Smooth muscle cell (in vitro differentiated cells): ENCODE measurements at regions not wholly inside any gene's neighbourhood (a gene's known extent, or its start where the extent isn't known, plus 50 kb on each side); places are given as distances from the start of the nearest gene placed in this dataset.

Experiments used
- DNase-seq: peaks from one replicate; lab custom pipeline; 2025; ENCODE audit not compliant: unreplicated experiment; lab: John Stamatoyannopoulos, UW
- H2AFZ ChIP-seq: fragments of 200-600 bp; sonication (generic); 2 replicates; pipeline ENCODE4 v1.6.0; 2016; ENCODE audit warnings: antibody characterized with exemption, low read depth, mild to moderate bottlenecking
- H3F3A ChIP-seq: fragments of 200-600 bp; sonication (generic); 2 replicates; pipeline ENCODE4 v1.6.0; 2017; ENCODE audit warnings: antibody characterized with exemption, low read depth
- H3K27ac ChIP-seq: fragments of 200-600 bp; sonication (generic); 2 replicates; pipeline ENCODE4 v1.5.1; 2016; ENCODE audit warnings: low read depth, mild to moderate bottlenecking
- H3K27me3 ChIP-seq: fragments of 200-600 bp; sonication (generic); 2 replicates; pipeline ENCODE4 v1.6.1; 2016; ENCODE audit warnings: low read depth, mild to moderate bottlenecking
- H3K36me3 ChIP-seq: fragments of 200-600 bp; sonication (generic); 2 replicates; pipeline ENCODE4 v1.5.1; 2016; ENCODE audit warnings: low read depth
- H3K4me1 ChIP-seq: fragments of 200-600 bp; sonication (generic); 2 replicates; pipeline ENCODE4 v1.5.1; 2016; ENCODE audit warnings: low read depth
- H3K4me2 ChIP-seq: fragments of 200-600 bp; sonication (generic); 2 replicates; pipeline ENCODE4 v1.6.0; 2016; ENCODE audit warnings: mild to moderate bottlenecking
- H3K4me3 ChIP-seq: fragments of 200-600 bp; sonication (generic); 2 replicates; pipeline ENCODE4 v1.5.1; 2016; ENCODE audit warnings: mild to moderate bottlenecking
- H3K79me2 ChIP-seq: fragments of 200-600 bp; sonication (generic); 2 replicates; pipeline ENCODE4 v1.6.0; 2016; ENCODE audit warnings: low read depth, mild to moderate bottlenecking
- H3K9ac ChIP-seq: fragments of 200-600 bp; sonication (generic); 2 replicates; pipeline ENCODE4 v1.6.0; 2016; ENCODE audit warnings: low read depth
- H3K9me3 ChIP-seq: fragments of 200-600 bp; sonication (generic); replicated peaks from 2 replicates; pipeline ENCODE4 v1.5.1; 2016; ENCODE audit warnings: low read depth
- H4K20me1 ChIP-seq: fragments of 200-600 bp; sonication (generic); 2 replicates; pipeline ENCODE4 v1.6.0; 2016; ENCODE audit warnings: low read depth
- CTCF ChIP-seq: fragments of 200-600 bp; sonication (generic); IDR thresholded peaks from 2 replicates; pipeline ENCODE4 v1.5.1; 2017; ENCODE audit warnings: borderline replicate concordance, mild to moderate bottlenecking, antibody characterized with exemption; ENCODE audit not compliant: insufficient read depth, poor library complexity, severe bottlenecking
- WGBS: methylation state at CpG from one replicate; pipeline ENCODE4 v1.1.7; 2016; ENCODE audit warnings: low lambda C conversion rate; 5-methylcytosine and 5-hydroxymethylcytosine counted together

GRCh38 chr16:80902306-80903110 lies 98.1 kb upstream of the CDYL2 start:
- no peak for DNase-seq
- Histone ChIP-seq H3F3A (no peaks in the 10 kb centered on the region), H3K4me2 (no peak overlapping the region), H3K79me2 (no peaks in the 10 kb centered on the region), H3K36me3 (no peaks in the 10 kb centered on the region), H3K9ac (no peak overlapping the region), H3K9me3 (no peaks in the 10 kb centered on the region), H3K4me1 (no peaks in the 10 kb centered on the region), H4K20me1 (no peaks in the 10 kb centered on the region), H3K4me3 (no peak overlapping the region), H3K27ac (no peak overlapping the region), H3K27me3 (no peaks in the 10 kb centered on the region), H2AFZ (no peak overlapping the region)
- TF ChIP-seq CTCF, result no peak
- WGBS, result 90% methylated on average over 15 of the region's 15 CpGs

- no peaks in the 10 kb centered on the region for H4K20me1 ChIP-seq
- no peaks in the 10 kb centered on the region for H3K9me3 ChIP-seq
- H2AFZ ChIP-seq, result no peak overlapping the region
- no peaks in the 10 kb centered on the region for H3K27me3 ChIP-seq
- H3K36me3 ChIP-seq, result no peaks in the 10 kb centered on the region
- no peak overlapping the region for H3K4me2 ChIP-seq
- 92% methylated on average over 8 of the region's 8 CpGs for WGBS
- no peaks in the 10 kb centered on the region for H3K4me1 ChIP-seq
- H3K9ac ChIP-seq, result no peak overlapping the region
- H3F3A ChIP-seq, result no peaks in the 10 kb centered on the region
- no peak overlapping the region for H3K27ac ChIP-seq
- TF ChIP-seq CTCF, result no peak
- DNase-seq, result no peak
- no peak overlapping the region for H3K4me3 ChIP-seq
- no peaks in the 10 kb centered on the region for H3K79me2 ChIP-seq
These were observed 96.2 kb upstream of the CDYL2 start for GRCh38 chr16:80900593-80900954.

GRCh38 chr16:80899809-80900592 lies 95.6 kb upstream of the CDYL2 start:
- no peak overlapping the region for H3K27ac ChIP-seq
- H3K4me2 ChIP-seq, result no peak overlapping the region
- H3K9ac ChIP-seq, result no peak overlapping the region
- DNase-seq, result no peak
- H4K20me1 ChIP-seq, result no peaks in the 10 kb centered on the region
- H3K4me3 ChIP-seq, result no peak overlapping the region
- H3K36me3 ChIP-seq, result no peaks in the 10 kb centered on the region
- H3K4me1 ChIP-seq, result no peaks in the 10 kb centered on the region
- no peaks in the 10 kb centered on the region for H3K79me2 ChIP-seq
- no peak overlapping the region for H2AFZ ChIP-seq
- no peaks in the 10 kb centered on the region for H3K9me3 ChIP-seq
- H3F3A ChIP-seq, result no peaks in the 10 kb centered on the region
- no peak for TF ChIP-seq CTCF
- WGBS, result 83% methylated on average over 11 of the region's 11 CpGs
- H3K27me3 ChIP-seq, result no peaks in the 10 kb centered on the region
